ENCODE measurements at regions not wholly inside any gene's neighbourhood (a gene's known extent, or its start where the extent isn't known, plus 50 kb on each side); places are given as distances from the start of the nearest gene placed in this dataset.

DNA sequence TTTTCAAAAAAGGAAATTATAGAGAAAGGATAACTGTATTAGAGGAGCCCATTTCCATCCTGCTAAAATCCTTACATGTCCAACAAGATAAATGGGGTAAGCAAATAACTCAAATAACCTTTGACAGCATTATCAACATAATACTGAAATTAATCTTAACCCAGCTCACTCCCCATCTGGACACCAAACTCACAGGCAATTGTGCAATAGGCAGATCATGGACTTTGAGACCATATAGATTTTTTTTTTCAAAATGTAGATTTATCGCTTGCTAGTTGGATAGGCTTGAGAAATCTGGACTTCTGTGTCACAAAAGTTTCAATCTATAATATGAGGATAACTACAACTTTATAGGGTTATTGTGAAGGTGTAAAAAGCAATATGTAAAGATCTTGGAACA is 134.4 kb upstream of the ASCC3 start:
- Mint-ChIP-seq H3K4me1 (peaks cover 3% of the 10 kb centered on the region), H3K36me3 (no peaks in the 10 kb centered on the region)
- no peak overlapping the region for H3K4me2 ChIP-seq (replicated peaks; ENCODE audit: extremely low read depth, low read length, poor library complexity, severe bottlenecking)

GRCh38 chr6:101016163-101016562 is 135.0 kb upstream of the ASCC3 start:
- H3K79me2 ChIP-seq (ENCODE audit: insufficient read depth, low read length) = no peaks in the 10 kb centered on the region
- no peak overlapping the region for H2AFZ ChIP-seq (ENCODE audit: insufficient read depth, low read depth, low read length, poor library complexity, severe bottlenecking)
- no peaks in the 10 kb centered on the region for H3K9me3 ChIP-seq (replicated peaks in 1 of 2; ENCODE audit: control insufficient read depth in 1 of 2, insufficient read depth in 1 of 2, low read length in 2 of 2)
- no peak overlapping the region for H3K9ac ChIP-seq (ENCODE audit: insufficient read depth, low read length, poor library complexity, severe bottlenecking)
- H3K4me3 Mint-ChIP-seq = no peak overlapping the region
- no peaks in the 10 kb centered on the region for H3K4me1 ChIP-seq (ENCODE audit: control insufficient read depth in 1 of 2, insufficient read depth in 2 of 2, low read length in 2 of 2)
- peaks cover 0 to 6% (median 2%) of the 10 kb centered on the region in 7 donors for H3K9me3 Mint-ChIP-seq
- H3K4me1 Mint-ChIP-seq = peaks cover under 1% of the 10 kb centered on the region
- 100% methylated on average over 2 of the region's 3 CpGs for WGBS (ENCODE audit: insufficient coverage)
- no peaks in the 10 kb centered on the region for H4K20me1 ChIP-seq (ENCODE audit: insufficient read depth, low read length)
- H3K4me2 ChIP-seq (replicated peaks; ENCODE audit: extremely low read depth, low read length, poor library complexity, severe bottlenecking) = no peak overlapping the region
- no peaks in the 10 kb centered on the region for H3K36me3 Mint-ChIP-seq
- DNase-seq = no peak
- no peaks in the 10 kb centered on the region for H3K27me3 Mint-ChIP-seq (ENCODE audit: low read depth in 3 of 3)
- no peak overlapping the region for H3K27ac ChIP-seq (ENCODE audit: low read depth in 1 of 2, low read length in 2 of 2)
- no peaks in the 10 kb centered on the region for H3K27me3 ChIP-seq (ENCODE audit: control insufficient read depth in 2 of 2, insufficient read depth in 2 of 2, low read length in 2 of 2)
- no peak overlapping the region for H3K27ac Mint-ChIP-seq
- no peak overlapping the region for H3K4me3 ChIP-seq (replicated peaks in 1 of 3; ENCODE audit: low read depth in 2 of 3, low read length in 3 of 3)
- H3K36me3 ChIP-seq (replicated peaks in 1 of 2; ENCODE audit: control insufficient read depth in 1 of 2, insufficient read depth in 2 of 2, low read length in 2 of 2) = no peaks in the 10 kb centered on the region
- TF ChIP-seq CTCF (IDR thresholded peaks at IDR 0.05) = no peak
- intact Hi-C loops (cut with micrococcal nuclease) = no loop called here

More for the DNA sequence above, 134.4 kb upstream of the ASCC3 start:
- DNase-seq = no peak
- Histone ChIP-seq H2AFZ (ENCODE audit: insufficient read depth, low read depth, low read length, poor library complexity, severe bottlenecking) (no peak overlapping the region), H3K4me3 (replicated peaks in 1 of 3; ENCODE audit: low read depth in 2 of 3, low read length in 3 of 3) (no peak overlapping the region), H3K27me3 (ENCODE audit: control insufficient read depth in 2 of 2, insufficient read depth in 2 of 2, low read length in 2 of 2) (no peaks in the 10 kb centered on the region), H3K36me3 (replicated peaks in 1 of 2; ENCODE audit: control insufficient read depth in 1 of 2, insufficient read depth in 2 of 2, low read length in 2 of 2) (no peaks in the 10 kb centered on the region), H4K20me1 (ENCODE audit: insufficient read depth, low read length) (no peaks in the 10 kb centered on the region), H3K79me2 (ENCODE audit: insufficient read depth, low read length) (no peaks in the 10 kb centered on the region), H3K9ac (ENCODE audit: insufficient read depth, low read length, poor library complexity, severe bottlenecking) (no peak overlapping the region), H3K27ac (ENCODE audit: low read depth in 1 of 2, low read length in 2 of 2) (no peak overlapping the region), H3K4me1 (ENCODE audit: control insufficient read depth in 1 of 2, insufficient read depth in 2 of 2, low read length in 2 of 2) (no peaks in the 10 kb centered on the region), H3K9me3 (replicated peaks in 1 of 2; ENCODE audit: control insufficient read depth in 1 of 2, insufficient read depth in 1 of 2, low read length in 2 of 2) (no peaks in the 10 kb centered on the region)
- Mint-ChIP-seq H3K27ac (no peak overlapping the region), H3K9me3 (peaks cover 0 to 6% (median 2%) of the 10 kb centered on the region in 7 donors), H3K4me3 (no peak overlapping the region), H3K27me3 (ENCODE audit: low read depth in 3 of 3) (no peaks in the 10 kb centered on the region)
- WGBS (ENCODE audit: insufficient coverage) = no CpG with 5 or more reads among the region's 1 CpG
- TF ChIP-seq CTCF (IDR thresholded peaks at IDR 0.05) = no peak
- intact Hi-C loops (cut with micrococcal nuclease) = no loop called here

Data from CD14-positive monocyte (primary cell).